Large intestine (tissue), 3 donors: ENCODE measurements at regions not wholly inside any gene's neighbourhood (a gene's known extent, or its start where the extent isn't known, plus 50 kb on each side); places are given as distances from the start of the nearest gene placed in this dataset.
A peak's percentile ranks its signal among the peaks of the same experiment; 100 is the strongest.

Experiments used
- DNase-seq, 2 donors: peaks; one replicate each; pipeline versions ENCODE4 v3.0.0 to v3.0.0-alpha.2; 2013
- H3K27ac ChIP-seq: one replicate; pipeline ENCODE4 v1.5.1; 2013; ENCODE audit warnings: low read length
- H3K27me3 ChIP-seq: 2 replicates; pipeline ENCODE4 v1.6.1; 2013; ENCODE audit warnings: low read length; ENCODE audit not compliant: control insufficient read depth, insufficient read depth
- H3K36me3 ChIP-seq: 2 replicates; pipeline ENCODE4 v1.6.1; 2013; ENCODE audit warnings: low read length; ENCODE audit not compliant: control insufficient read depth, insufficient read depth
- H3K4me1 ChIP-seq: one replicate; pipeline ENCODE4 v1.6.1; 2013; ENCODE audit warnings: low read length; ENCODE audit not compliant: control insufficient read depth, insufficient read depth
- H3K4me3 ChIP-seq: one replicate; pipeline ENCODE4 v1.5.1; 2013; ENCODE audit warnings: low read length
- H3K9me3 ChIP-seq: one replicate; pipeline ENCODE4 v1.6.1; 2013; ENCODE audit warnings: mild to moderate bottlenecking, low read depth, low read length, moderate library complexity; ENCODE audit not compliant: control insufficient read depth
- WGBS: methylation state at CpG from one replicate; pipeline ENCODE4 v1.1.5; 2013; ENCODE audit warnings: low lambda C conversion rate; ENCODE audit not compliant: insufficient coverage; 5-methylcytosine and 5-hydroxymethylcytosine counted together

DNA sequence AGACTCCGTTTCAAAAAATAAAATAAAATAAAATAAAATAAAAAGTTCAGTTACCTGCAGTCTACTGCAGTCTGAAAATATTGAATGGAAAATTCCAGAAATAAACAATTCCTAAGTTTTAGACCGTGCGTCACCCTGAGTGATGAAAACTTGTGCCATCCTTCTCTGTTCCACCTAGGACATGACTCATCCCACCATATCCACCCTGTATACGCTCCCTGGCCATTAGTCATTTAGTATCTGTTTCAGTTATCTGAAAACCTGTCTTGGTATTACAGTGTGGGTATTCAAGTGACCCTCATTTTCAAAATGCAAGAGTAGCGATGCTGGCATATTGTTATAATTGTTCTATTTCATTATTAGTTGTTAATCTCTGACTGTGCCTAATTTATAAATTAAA is 51.8 kb upstream of the TEX48 start:
- WGBS: no CpG with 5 or more reads among the region's 5 CpGs
- Histone ChIP-seq H3K27ac (no peak overlapping the region), H3K4me1 (peaks cover 18% of the 10 kb centered on the region), H3K36me3 (no peaks in the 10 kb centered on the region), H3K27me3 (no peaks in the 10 kb centered on the region), H3K9me3 (no peaks in the 10 kb centered on the region), H3K4me3 (no peak overlapping the region)
- DNase-seq: no peak

- H3K27me3 ChIP-seq: no peaks in the 10 kb centered on the region
- H3K27ac ChIP-seq: peak overlapping the region; percentile 66
- no peaks in the 10 kb centered on the region for H3K36me3 ChIP-seq
- DNase-seq: peak; percentile 27 to 55
- no peak overlapping the region for H3K4me3 ChIP-seq
- H3K9me3 ChIP-seq: no peaks in the 10 kb centered on the region
- 27% methylated on average over 1 of the region's 3 CpGs for WGBS
- H3K4me1 ChIP-seq: peaks cover 18% of the 10 kb centered on the region
These were observed 50.8 kb upstream of the TEX48 start for GRCh38 chr9:114732823-114733222.
